ENCODE measurements at regions not wholly inside any gene's neighbourhood (a gene's known extent, or its start where the extent isn't known, plus 50 kb on each side); places are given as distances from the start of the nearest gene placed in this dataset.
"Not testable (repeated sequence)": the region's sequence is repeated elsewhere in the genome, so short reads cannot be mapped to it uniquely, and the experiment has no call there.

DNA sequence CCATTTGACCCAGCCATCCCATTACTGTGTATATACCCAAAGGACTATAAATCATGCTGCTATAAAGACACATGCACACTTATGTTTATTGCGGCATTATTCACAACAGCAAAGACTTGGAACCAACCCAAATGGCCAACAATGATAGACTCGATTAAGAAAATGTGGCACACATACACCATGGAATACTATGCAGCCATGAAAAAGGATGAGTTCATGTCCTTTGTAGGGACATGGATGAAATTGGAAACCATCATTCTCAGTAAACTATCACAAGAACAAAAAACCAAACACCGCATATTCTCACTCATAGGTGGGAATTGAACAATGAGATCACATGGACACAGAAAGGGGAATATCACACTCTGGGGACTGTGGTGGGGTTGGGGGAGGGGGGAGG, 242.7 kb upstream of the FOXF1 start:
- not testable (repeated sequence) for TF ChIP-seq SP1 (IDR thresholded peaks at IDR 0.05); CTBP1 (IDR thresholded peaks at IDR 0.05; ENCODE audit: borderline replicate concordance); PKNOX1 (IDR thresholded peaks at IDR 0.05)
